GM12878 (cell line): ENCODE measurements at regions not wholly inside any gene's neighbourhood (a gene's known extent, or its start where the extent isn't known, plus 50 kb on each side); places are given as distances from the start of the nearest gene placed in this dataset.

Experiments used
- ATAC-seq: fragments of 200-7000 bp; cut with Tn5 transposase; 3 replicates; pipeline ENCODE4 v1.9.1; 2020; ENCODE audit warnings: mild to moderate bottlenecking, moderate library complexity
- BruUV-seq: library from RNA; stranded (reverse); fragments of 400-500 nt; replicated peaks from 2 replicates; lab custom pipeline; 2021; lab: Mats Ljungman, UMichigan
- CTCF ChIA-PET: fragments of 300-600 bp; sonication (Branson Sonifier 250); formaldehyde crosslinking; extraction: SDS; loops from one replicate; lab custom pipeline; 2021; ENCODE audit warnings: inconsistent platforms; lab: Yijun Ruan, JAX
- POLR2A ChIA-PET: fragments of 350-600 bp; formaldehyde crosslinking; extraction: SDS; loops from one replicate; lab custom pipeline; 2021; ENCODE audit warnings: inconsistent platforms; lab: Charles Lee
- RAD21 ChIA-PET: fragments of 300-600 bp; sonication (Branson Sonifier 250); formaldehyde crosslinking; loops from one replicate; lab custom pipeline; 2023; ENCODE audit warnings: antibody characterized with exemption; ENCODE audit not compliant: unreplicated experiment; lab: Charles Lee
- SMC1A ChIA-PET: fragments of 300-600 bp; sonication (Branson Sonifier 250); formaldehyde crosslinking; loops from one replicate; lab custom pipeline; 2023; ENCODE audit not compliant: unreplicated experiment, uncharacterized antibody; lab: Charles Lee
- DNase-seq: peaks from one replicate; pipeline ENCODE4 v3.0.0-alpha.2; 2011; ENCODE audit warnings: low read depth, low spot score
- FAIRE-seq: peaks from 3 replicates; lab custom pipeline; 2011; peaks lifted over from hg19 to GRCh38; lab: Jason Lieb, UNC
- H2AFZ ChIP-seq: 2 replicates; pipeline ENCODE4 v1.6.0; 2011; ENCODE audit warnings: low read depth, low read length, control low read depth; ENCODE audit not compliant: control insufficient read depth
- H3K27ac ChIP-seq: 2 replicates; pipeline ENCODE4 v1.5.1; 2011; ENCODE audit warnings: control low read depth; ENCODE audit not compliant: control insufficient read depth, insufficient read depth
- H3K27me3 ChIP-seq, 2 experiments: replicated peaks in 1 of 2; 2 replicates each; pipeline versions ENCODE4 v1.6.0 to v1.6.1; 2011; ENCODE audit warnings: low read length in 1 of 2; ENCODE audit not compliant: control insufficient read depth in 2 of 2, insufficient read depth in 2 of 2
- H3K36me3 ChIP-seq, 2 experiments: 2 replicates each; pipeline ENCODE4 v1.5.1; 2011; ENCODE audit warnings: low read length in 1 of 2; ENCODE audit not compliant: control insufficient read depth in 2 of 2, insufficient read depth in 2 of 2
- H3K4me1 ChIP-seq: 2 replicates; pipeline ENCODE4 v1.6.1; 2011; ENCODE audit warnings: mild to moderate bottlenecking, low read length, moderate library complexity, mixed read lengths; ENCODE audit not compliant: control insufficient read depth, insufficient read depth
- H3K4me2 ChIP-seq: 2 replicates; pipeline ENCODE4 v1.6.0; 2011; ENCODE audit warnings: control low read depth; ENCODE audit not compliant: control insufficient read depth, insufficient read depth
- H3K4me3 ChIP-seq: fragments of 200-600 bp; sonication (generic); 2 replicates; pipeline ENCODE4 v1.5.1; 2016
- H3K79me2 ChIP-seq: 2 replicates; pipeline ENCODE4 v1.6.0; 2011; ENCODE audit warnings: low read length; ENCODE audit not compliant: control insufficient read depth, insufficient read depth
- H3K9ac ChIP-seq: 2 replicates; pipeline ENCODE4 v1.8.0; 2011; ENCODE audit warnings: low read length, control low read depth, mixed read lengths; ENCODE audit not compliant: control insufficient read depth, insufficient read depth
- H3K9me3 ChIP-seq: replicated peaks from 3 replicates; pipeline ENCODE4 v1.5.1; 2011; ENCODE audit warnings: mild to moderate bottlenecking, low read length; ENCODE audit not compliant: control insufficient read depth, insufficient read depth
- H4K20me1 ChIP-seq: 2 replicates; pipeline ENCODE4 v1.6.0; 2011; ENCODE audit not compliant: control insufficient read depth, insufficient read depth
- ESRRA ChIP-seq: IDR thresholded peaks from 2 replicates; pipeline ENCODE4 v1.6.1; 2012; ENCODE audit warnings: mild to moderate bottlenecking, low read length, improper control_type of control experiment
- SMARCA5 ChIP-seq: fragments of 450-650 bp; IDR thresholded peaks from 2 replicates; pipeline ENCODE4 v1.6.1; 2017; ENCODE audit warnings: mild to moderate bottlenecking
- WGBS: methylation state at CpG from one replicate; pipeline ENCODE4 v1.1.6; 2016; ENCODE audit warnings: low lambda C conversion rate; ENCODE audit not compliant: insufficient replicate concordance, insufficient coverage; ENCODE audit errors: missing lambda C conversion rate; 5-methylcytosine and 5-hydroxymethylcytosine counted together
- in situ Hi-C: fragments of 300-500 bp; cut with MboI; formaldehyde crosslinking; loops from 9 replicates; pipeline ENCODE4 v1.14.3; 2018; ENCODE audit warnings: mixed read lengths
- intact Hi-C: fragments of 100-400 bp; cut with micrococcal nuclease; formaldehyde crosslinking; loops from one replicate; pipeline ENCODE4 v1.14.2; 2022; ENCODE audit not compliant: unreplicated experiment
- TF ChIP-seq, protein P1 (sequence below): fragments of 150-350 bp; IDR thresholded peaks from 2 replicates; pipeline ENCODE4 v1.6.1; 2014; ENCODE audit warnings: mild to moderate bottlenecking, low read depth, low read length
- TF ChIP-seq, protein P2 (sequence below): fragments of 450-650 bp; IDR thresholded peaks from 2 replicates; pipeline ENCODE4 v1.6.1; 2016; ENCODE audit warnings: mild to moderate bottlenecking
- TF ChIP-seq, protein P3 (sequence below): IDR thresholded peaks from 2 replicates; pipeline ENCODE4 v1.6.1; 2011; ENCODE audit warnings: low read depth, mild to moderate bottlenecking, low read length, moderate library complexity, borderline replicate concordance; ENCODE audit errors: extremely low read depth

GRCh38 chr2:236990552-236990951 lies 95.1 kb upstream of the COPS8 start:
- FAIRE-seq = no peak
- TF ChIP-seq, protein P1, sequence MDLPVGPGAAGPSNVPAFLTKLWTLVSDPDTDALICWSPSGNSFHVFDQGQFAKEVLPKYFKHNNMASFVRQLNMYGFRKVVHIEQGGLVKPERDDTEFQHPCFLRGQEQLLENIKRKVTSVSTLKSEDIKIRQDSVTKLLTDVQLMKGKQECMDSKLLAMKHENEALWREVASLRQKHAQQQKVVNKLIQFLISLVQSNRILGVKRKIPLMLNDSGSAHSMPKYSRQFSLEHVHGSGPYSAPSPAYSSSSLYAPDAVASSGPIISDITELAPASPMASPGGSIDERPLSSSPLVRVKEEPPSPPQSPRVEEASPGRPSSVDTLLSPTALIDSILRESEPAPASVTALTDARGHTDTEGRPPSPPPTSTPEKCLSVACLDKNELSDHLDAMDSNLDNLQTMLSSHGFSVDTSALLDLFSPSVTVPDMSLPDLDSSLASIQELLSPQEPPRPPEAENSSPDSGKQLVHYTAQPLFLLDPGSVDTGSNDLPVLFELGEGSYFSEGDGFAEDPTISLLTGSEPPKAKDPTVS = no peak
- TF ChIP-seq, protein P2, sequence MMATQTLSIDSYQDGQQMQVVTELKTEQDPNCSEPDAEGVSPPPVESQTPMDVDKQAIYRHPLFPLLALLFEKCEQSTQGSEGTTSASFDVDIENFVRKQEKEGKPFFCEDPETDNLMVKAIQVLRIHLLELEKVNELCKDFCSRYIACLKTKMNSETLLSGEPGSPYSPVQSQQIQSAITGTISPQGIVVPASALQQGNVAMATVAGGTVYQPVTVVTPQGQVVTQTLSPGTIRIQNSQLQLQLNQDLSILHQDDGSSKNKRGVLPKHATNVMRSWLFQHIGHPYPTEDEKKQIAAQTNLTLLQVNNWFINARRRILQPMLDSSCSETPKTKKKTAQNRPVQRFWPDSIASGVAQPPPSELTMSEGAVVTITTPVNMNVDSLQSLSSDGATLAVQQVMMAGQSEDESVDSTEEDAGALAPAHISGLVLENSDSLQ = no peak
- ChIA-PET SMC1A (no interaction called here), RAD21 (no interaction called here), CTCF (no interaction called here), POLR2A (no interaction called here)
- H3K27ac ChIP-seq = no peak overlapping the region
- BruUV-seq = no TSS peak
- no peak for ATAC-seq
- no peaks in the 10 kb centered on the region for H3K4me1 ChIP-seq
- no peaks in the 10 kb centered on the region for H3K36me3 ChIP-seq
- no peak overlapping the region for H3K4me2 ChIP-seq
- H3K9ac ChIP-seq = no peak overlapping the region
- H3K4me3 ChIP-seq = no peak overlapping the region
- in situ Hi-C loops (no loop called here), intact Hi-C loops (no loop called here)
- H3K27me3 ChIP-seq = peaks cover 0 to 7% of the 10 kb centered on the region in 2 experiments; a peak in 2 of 4 replicates
- H3K9me3 ChIP-seq = no peaks in the 10 kb centered on the region
- 0% methylated on average over 2 of the region's 2 CpGs for whole genome bisulfite sequencing
- H3K79me2 ChIP-seq = no peaks in the 10 kb centered on the region
- H4K20me1 ChIP-seq = no peaks in the 10 kb centered on the region
- DNase-seq = no peak
- H2AFZ ChIP-seq = no peak overlapping the region

- ChIA-PET RAD21 (no interaction called here), SMC1A (no interaction called here), POLR2A (no interaction called here), CTCF (no interaction called here)
- Histone ChIP-seq H4K20me1 (no peaks in the 10 kb centered on the region), H3K36me3 (no peaks in the 10 kb centered on the region), H3K27ac (no peak overlapping the region), H3K27me3 (peaks cover 0 to 7% of the 10 kb centered on the region in 2 experiments; a peak in 2 of 4 replicates), H3K4me2 (no peak overlapping the region), H3K4me1 (no peaks in the 10 kb centered on the region), H3K4me3 (no peak overlapping the region), H3K9ac (no peak overlapping the region), H3K79me2 (no peaks in the 10 kb centered on the region), H3K9me3 (no peaks in the 10 kb centered on the region), H2AFZ (no peak overlapping the region)
- intact Hi-C loops (no loop called here), in situ Hi-C loops (no loop called here)
- WGBS = 0% methylated on average over 1 of the region's 1 CpG
- FAIRE-seq (no peak), ATAC-seq (no peak), DNase-seq (no peak)
- TF ChIP-seq SMARCA5 (no peak), ESRRA (no peak)
- TF ChIP-seq, protein P3, sequence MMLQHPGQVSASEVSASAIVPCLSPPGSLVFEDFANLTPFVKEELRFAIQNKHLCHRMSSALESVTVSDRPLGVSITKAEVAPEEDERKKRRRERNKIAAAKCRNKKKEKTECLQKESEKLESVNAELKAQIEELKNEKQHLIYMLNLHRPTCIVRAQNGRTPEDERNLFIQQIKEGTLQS = no peak
- no TSS peak for BruUV-seq
Observed at GRCh38 chr2:236991874-236992273, 93.8 kb upstream of the COPS8 start.
